ENCODE measurements at regions not wholly inside any gene's neighbourhood (a gene's known extent, or its start where the extent isn't known, plus 50 kb on each side); places are given as distances from the start of the nearest gene placed in this dataset.
A peak's percentile ranks its signal among the peaks of the same experiment; 100 is the strongest.

GRCh38 chr16:55385359-55385758 lies 61.4 kb downstream of the IRX6 start:
- Histone ChIP-seq H3K27ac (ENCODE audit: control insufficient read depth, insufficient read depth, low read length) (no peak overlapping the region), H3K4me2 (ENCODE audit: control insufficient read depth, extremely low read depth, insufficient read depth, low read depth, low read length) (no peak overlapping the region), H3K36me3 (ENCODE audit: control insufficient read depth in 2 of 2, extremely low read depth in 1 of 2, insufficient read depth in 2 of 2, low read length in 2 of 2) (no peaks in the 10 kb centered on the region), H3K4me3 (ENCODE audit: control insufficient read depth in 2 of 3, extremely low read depth in 1 of 3, insufficient read depth in 2 of 3, low read depth in 1 of 3, low read length in 3 of 3) (no peak overlapping the region), H3K27me3 (ENCODE audit: control insufficient read depth, extremely low read depth, insufficient read depth, low read length) (no peaks in the 10 kb centered on the region), H4K20me1 (ENCODE audit: control insufficient read depth, extremely low read depth, insufficient read depth, low read length) (no peaks in the 10 kb centered on the region), H3K9me3 (ENCODE audit: control insufficient read depth, low read depth, low read length) (no peaks in the 10 kb centered on the region), H3K79me2 (ENCODE audit: control insufficient read depth, insufficient read depth, low read length) (no peaks in the 10 kb centered on the region), H2AFZ (ENCODE audit: control insufficient read depth, low read length) (no peak overlapping the region), H3K9me1 (ENCODE audit: control insufficient read depth, extremely low read depth, insufficient read depth, low read length) (no peaks in the 10 kb centered on the region), H3K4me1 (ENCODE audit: control insufficient read depth, extremely low read depth, insufficient read depth, low read length) (peaks cover 13% of the 10 kb centered on the region), H3K9ac (ENCODE audit: control insufficient read depth, extremely low read depth, insufficient read depth, low read length) (no peak overlapping the region)
- dilution Hi-C loops (cut with MboI; ENCODE audit: extremely low pct_ligation_motif_present, low sequenced_read_pairs), result no loop called here
- FAIRE-seq (no peak), DNase-seq (ENCODE audit: low read depth, low spot score) (no peak)
- TF ChIP-seq EZH2 (IDR thresholded peaks at IDR 0.05; ENCODE audit: low read length) (no peak), CTCF (optimal IDR thresholded peaks at IDR 0.05 in 1 of 3, IDR thresholded peaks at IDR 0.05 in 1 of 3, conservative IDR thresholded peaks at IDR 0.05 in 1 of 3; ENCODE audit: extremely low read depth in 1 of 3, insufficient read depth in 2 of 3, low read length in 3 of 3) (no peak)

- dilution Hi-C loops (cut with MboI; ENCODE audit: extremely low pct_ligation_motif_present, low sequenced_read_pairs), result no loop called here
- H3K4me2 ChIP-seq (ENCODE audit: control insufficient read depth, extremely low read depth, insufficient read depth, low read depth, low read length), result peak overlapping the region; percentile 46
- DNase-seq (ENCODE audit: low read depth, low spot score) (peak; percentile 21), FAIRE-seq (peak; percentile 88)
- no peaks in the 10 kb centered on the region for H3K36me3 ChIP-seq (ENCODE audit: control insufficient read depth in 2 of 2, extremely low read depth in 1 of 2, insufficient read depth in 2 of 2, low read length in 2 of 2)
- H3K9me3 ChIP-seq (ENCODE audit: control insufficient read depth, low read depth, low read length), result no peaks in the 10 kb centered on the region
- H2AFZ ChIP-seq (ENCODE audit: control insufficient read depth, low read length), result no peak overlapping the region
- no peaks in the 10 kb centered on the region for H3K9me1 ChIP-seq (ENCODE audit: control insufficient read depth, extremely low read depth, insufficient read depth, low read length)
- H3K79me2 ChIP-seq (ENCODE audit: control insufficient read depth, insufficient read depth, low read length), result no peaks in the 10 kb centered on the region
- no peak overlapping the region for H3K4me3 ChIP-seq (ENCODE audit: control insufficient read depth in 2 of 3, extremely low read depth in 1 of 3, insufficient read depth in 2 of 3, low read depth in 1 of 3, low read length in 3 of 3)
- no peak overlapping the region for H3K9ac ChIP-seq (ENCODE audit: control insufficient read depth, extremely low read depth, insufficient read depth, low read length)
- TF ChIP-seq CTCF (optimal IDR thresholded peaks at IDR 0.05 in 1 of 3, IDR thresholded peaks at IDR 0.05 in 1 of 3, conservative IDR thresholded peaks at IDR 0.05 in 1 of 3; ENCODE audit: extremely low read depth in 1 of 3, insufficient read depth in 2 of 3, low read length in 3 of 3) (no peak), EZH2 (IDR thresholded peaks at IDR 0.05; ENCODE audit: low read length) (no peak)
- H3K27me3 ChIP-seq (ENCODE audit: control insufficient read depth, extremely low read depth, insufficient read depth, low read length), result no peaks in the 10 kb centered on the region
- H3K27ac ChIP-seq (ENCODE audit: control insufficient read depth, insufficient read depth, low read length), result peak overlapping the region; percentile 5
- no peaks in the 10 kb centered on the region for H4K20me1 ChIP-seq (ENCODE audit: control insufficient read depth, extremely low read depth, insufficient read depth, low read length)
- peaks cover 17% of the 10 kb centered on the region for H3K4me1 ChIP-seq (ENCODE audit: control insufficient read depth, extremely low read depth, insufficient read depth, low read length)
These were observed 62.7 kb downstream of the IRX6 start for GRCh38 chr16:55386534-55387296.
